Right cardiac atrium (tissue), 5 donors: ENCODE measurements at regions not wholly inside any gene's neighbourhood (a gene's known extent, or its start where the extent isn't known, plus 50 kb on each side); places are given as distances from the start of the nearest gene placed in this dataset.
A peak's percentile ranks its signal among the peaks of the same experiment; 100 is the strongest.

Experiments used
- ATAC-seq, 2 donors: fragments of 200-7000 bp; cut with Tn5 transposase; one replicate each; pipeline versions ENCODE4 v1.8.0 to v1.9.1; 2020; ENCODE audit warnings: moderate library complexity in 2 of 2, mild to moderate bottlenecking in 1 of 2
- DNase-seq, 3 donors: peaks; one replicate each; pipeline ENCODE4 v3.0.0-alpha.2; 2020
- H3K27ac ChIP-seq: one replicate; pipeline ENCODE4 v1.5.1; 2013; ENCODE audit warnings: mild to moderate bottlenecking, low read length, control low read depth, moderate library complexity
- H3K27me3 ChIP-seq: one replicate; pipeline ENCODE4 v1.6.1; 2013; ENCODE audit not compliant: control insufficient read depth, insufficient read depth
- H3K4me1 ChIP-seq: one replicate; pipeline ENCODE4 v1.6.1; 2013; ENCODE audit warnings: low read length; ENCODE audit not compliant: control insufficient read depth, insufficient read depth
- H3K4me3 ChIP-seq: one replicate; pipeline ENCODE4 v1.5.1; 2013; ENCODE audit warnings: low read length, control low read depth
- H3K9me3 ChIP-seq: one replicate; pipeline ENCODE4 v1.6.1; 2013; ENCODE audit warnings: low read length; ENCODE audit not compliant: control insufficient read depth
- WGBS: extraction: QIAGEN DNeasy Blood & Tissue Kit; methylation state at CpG from one replicate; pipeline ENCODE4 v1.1.7; 2013; 5-methylcytosine and 5-hydroxymethylcytosine counted together
- intact Hi-C, 4 donors: fragments of 100-400 bp; cut with DNase I; formaldehyde crosslinking; loops; one replicate each; pipeline versions ENCODE4 v1.11.0 to v1.14.0; 2022 to 2023
- donor health status: healthy with polysubstance abuse.
- donor health status: DM: no; HTN: yes; CAD: no.
- donor health status: DM: no; HTN: no; CAD: no.
- donor health status: DM: no; HTN: yes; CAD: no; lungs with severe emphysema.
- donor health status: DM: yes; HTN: yes; CAD: no.

- DNase-seq (no peak), ATAC-seq (no peak)
- no peaks in the 10 kb centered on the region for H3K27me3 ChIP-seq
- H3K27ac ChIP-seq = no peak overlapping the region
- no peaks in the 10 kb centered on the region for H3K9me3 ChIP-seq
- intact Hi-C loops = no loop called here
- 77% methylated on average over 4 of the region's 4 CpGs for WGBS
- H3K4me1 ChIP-seq = no peaks in the 10 kb centered on the region
- no peak overlapping the region for H3K4me3 ChIP-seq
These were observed 597.3 kb downstream of the UTRN start for GRCh38 chr6:144882425-144882824.

- Histone ChIP-seq H3K9me3 (no peaks in the 10 kb centered on the region), H3K27me3 (peaks cover 2% of the 10 kb centered on the region), H3K27ac (no peak overlapping the region), H3K4me1 (no peaks in the 10 kb centered on the region), H3K4me3 (no peak overlapping the region)
- DNase-seq (no peak), ATAC-seq (no peak)
- intact Hi-C loops = no loop called here
- 91% methylated on average over 2 of the region's 2 CpGs for WGBS
These were observed 598.8 kb downstream of the UTRN start for GRCh38 chr6:144883915-144884314.

DNA sequence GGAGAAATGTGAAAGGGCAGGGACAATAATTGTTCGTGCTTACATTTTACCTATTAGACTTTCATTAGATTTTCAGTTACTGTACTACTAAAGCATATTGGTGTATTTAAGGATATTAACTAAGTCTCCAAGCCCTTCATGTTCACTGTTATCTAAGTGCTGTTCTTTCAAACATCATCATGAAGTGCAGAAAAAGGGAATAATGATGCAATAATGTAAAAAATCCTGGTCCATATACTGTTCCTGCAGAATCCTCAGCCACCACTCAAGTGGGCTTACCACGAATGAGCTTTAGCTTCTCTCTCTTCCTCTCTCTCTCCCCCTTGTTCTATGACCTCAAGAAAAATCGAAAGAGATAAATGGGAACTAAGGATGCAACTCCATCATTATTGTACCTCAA, 600.7 kb downstream of the UTRN start:
- intact Hi-C loops = no loop called here
- H3K4me1 ChIP-seq = no peaks in the 10 kb centered on the region
- no peaks in the 10 kb centered on the region for H3K9me3 ChIP-seq
- WGBS = 73% methylated on average over 3 of the region's 3 CpGs
- peaks cover 2% of the 10 kb centered on the region for H3K27me3 ChIP-seq
- ATAC-seq (no peak), DNase-seq (no peak)
- no peak overlapping the region for H3K27ac ChIP-seq
- H3K4me3 ChIP-seq = no peak overlapping the region

DNA sequence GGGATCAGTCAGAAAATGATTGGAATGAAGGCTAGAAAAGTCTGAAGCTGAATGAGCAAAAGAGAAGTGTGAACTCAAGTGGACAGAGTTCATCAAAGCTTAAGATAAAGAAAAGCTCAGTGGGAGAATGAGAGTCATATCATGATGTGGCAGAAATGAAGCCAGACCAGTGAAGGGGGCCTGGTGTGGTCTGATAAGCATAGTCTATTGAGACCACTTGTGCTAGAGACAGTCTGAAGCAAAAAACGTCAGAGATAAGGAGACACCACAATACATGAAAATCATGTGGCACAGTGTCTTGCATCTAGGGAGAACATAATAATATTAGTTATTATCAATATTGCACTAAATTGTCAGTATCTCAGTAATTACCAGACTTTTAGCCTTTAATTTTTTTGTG, 601.5 kb downstream of the UTRN start:
- no peak for ATAC-seq
- H3K27me3 ChIP-seq = peaks cover 2% of the 10 kb centered on the region
- H3K27ac ChIP-seq = no peak overlapping the region
- no peak overlapping the region for H3K4me3 ChIP-seq
- 13% methylated on average over 1 of the region's 1 CpG for WGBS
- no peaks in the 10 kb centered on the region for H3K4me1 ChIP-seq
- DNase-seq = no peak
- no peaks in the 10 kb centered on the region for H3K9me3 ChIP-seq
- intact Hi-C loops = no loop called here

- no peak for DNase-seq
- H3K9me3 ChIP-seq = no peaks in the 10 kb centered on the region
- H3K27ac ChIP-seq = no peak overlapping the region
- ATAC-seq = no peak
- intact Hi-C loops = no loop called here
- H3K4me1 ChIP-seq = no peaks in the 10 kb centered on the region
- WGBS = 49% methylated on average over 1 of the region's 1 CpG
- peaks cover 2% of the 10 kb centered on the region for H3K27me3 ChIP-seq
- no peak overlapping the region for H3K4me3 ChIP-seq
These were observed 603.5 kb downstream of the UTRN start for GRCh38 chr6:144888621-144889020.

GRCh38 chr6:144893680-144894151, 608.6 kb downstream of the UTRN start:
- WGBS = 44% methylated on average over 2 of the region's 2 CpGs
- H3K4me3 ChIP-seq = no peak overlapping the region
- intact Hi-C loops = no loop called here
- H3K9me3 ChIP-seq = no peaks in the 10 kb centered on the region
- DNase-seq (no peak), ATAC-seq (no peak)
- no peaks in the 10 kb centered on the region for H3K27me3 ChIP-seq
- H3K4me1 ChIP-seq = no peaks in the 10 kb centered on the region
- no peak overlapping the region for H3K27ac ChIP-seq

GRCh38 chr6:144894240-144894639, 609.1 kb downstream of the UTRN start:
- ATAC-seq = no peak
- Histone ChIP-seq H3K27me3 (no peaks in the 10 kb centered on the region), H3K27ac (no peak overlapping the region), H3K4me1 (no peaks in the 10 kb centered on the region), H3K4me3 (no peak overlapping the region), H3K9me3 (no peaks in the 10 kb centered on the region)
- intact Hi-C loops = no loop called here
- WGBS = 84% methylated on average over 2 of the region's 2 CpGs
- DNase-seq = no peak

DNA sequence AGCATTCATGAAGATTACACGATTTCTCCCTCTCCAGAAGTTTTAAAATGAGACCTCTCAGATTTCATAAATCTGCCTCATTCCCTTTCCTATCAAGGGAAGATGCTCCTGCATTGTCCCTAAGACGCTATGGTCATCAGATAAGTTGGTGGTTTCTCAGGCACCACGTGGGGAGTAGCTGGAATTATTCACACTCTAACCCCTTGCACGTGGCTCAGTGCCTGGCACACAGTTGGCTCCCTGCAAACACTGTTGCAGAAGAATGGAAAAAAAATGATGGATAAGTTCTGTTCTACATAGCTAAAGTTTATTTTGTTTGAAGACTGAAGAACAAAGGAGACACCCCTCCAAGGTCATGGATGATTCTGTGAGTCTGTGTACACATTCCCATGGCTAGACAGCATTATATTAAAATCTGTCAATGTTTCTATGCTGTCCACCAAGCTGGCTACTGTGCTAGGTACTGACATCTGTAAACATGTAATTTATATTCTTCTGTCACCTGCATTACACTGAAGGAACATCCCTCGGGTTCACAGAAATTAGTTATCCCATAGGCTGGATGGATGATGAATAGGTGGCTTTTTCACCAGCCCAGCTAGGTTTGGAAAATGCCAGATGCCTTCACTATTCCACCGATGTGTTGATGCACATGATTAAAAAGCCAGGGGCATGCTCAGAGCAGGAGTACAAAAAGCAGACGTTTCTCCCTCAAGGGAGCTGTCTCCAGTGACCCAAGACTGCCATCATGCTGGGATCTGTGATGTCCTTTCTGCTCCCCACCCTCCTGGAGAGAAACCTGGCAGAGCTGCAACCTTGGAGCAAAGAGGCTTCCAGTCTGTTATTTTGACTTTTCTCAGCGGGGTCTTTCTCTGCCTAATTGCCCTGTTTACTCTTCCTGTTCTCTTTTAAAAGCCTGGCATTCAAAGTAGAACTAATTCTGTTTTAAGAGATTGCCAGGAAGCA, 610.5 kb downstream of the UTRN start:
- WGBS = 61% methylated on average over 8 of the region's 8 CpGs
- H3K27me3 ChIP-seq = no peaks in the 10 kb centered on the region
- no peaks in the 10 kb centered on the region for H3K9me3 ChIP-seq
- H3K4me3 ChIP-seq = no peak overlapping the region
- DNase-seq (no peak), ATAC-seq (no peak)
- no peaks in the 10 kb centered on the region for H3K4me1 ChIP-seq
- intact Hi-C loops = no loop called here
- H3K27ac ChIP-seq = no peak overlapping the region

GRCh38 chr6:144896289-144896688, 611.2 kb downstream of the UTRN start:
- H3K27me3 ChIP-seq = no peaks in the 10 kb centered on the region
- no peaks in the 10 kb centered on the region for H3K9me3 ChIP-seq
- 64% methylated on average over 3 of the region's 3 CpGs for WGBS
- H3K27ac ChIP-seq = no peak overlapping the region
- peak in 1 of 2 donors; percentile 31 for ATAC-seq
- H3K4me1 ChIP-seq = no peaks in the 10 kb centered on the region
- DNase-seq = no peak
- intact Hi-C loops = no loop called here
- H3K4me3 ChIP-seq = no peak overlapping the region

GRCh38 chr6:144896871-144897270, 611.7 kb downstream of the UTRN start:
- DNase-seq (no peak), ATAC-seq (no peak)
- intact Hi-C loops = no loop called here
- Histone ChIP-seq H3K4me3 (no peak overlapping the region), H3K27ac (no peak overlapping the region), H3K27me3 (no peaks in the 10 kb centered on the region), H3K4me1 (no peaks in the 10 kb centered on the region), H3K9me3 (no peaks in the 10 kb centered on the region)

GRCh38 chr6:144897441-144897921, 612.3 kb downstream of the UTRN start:
- ATAC-seq = no peak
- intact Hi-C loops = no loop called here
- 90% methylated on average over 4 of the region's 4 CpGs for WGBS

More at GRCh38 chr6:144897441-144897921, 612.3 kb downstream of the UTRN start:
- Histone ChIP-seq H3K27ac (no peak overlapping the region), H3K27me3 (no peaks in the 10 kb centered on the region), H3K4me3 (no peak overlapping the region), H3K4me1 (no peaks in the 10 kb centered on the region), H3K9me3 (no peaks in the 10 kb centered on the region)
- no peak for DNase-seq
